ENCODE measurements at regions not wholly inside any gene's neighbourhood (a gene's known extent, or its start where the extent isn't known, plus 50 kb on each side); places are given as distances from the start of the nearest gene placed in this dataset.

DNA sequence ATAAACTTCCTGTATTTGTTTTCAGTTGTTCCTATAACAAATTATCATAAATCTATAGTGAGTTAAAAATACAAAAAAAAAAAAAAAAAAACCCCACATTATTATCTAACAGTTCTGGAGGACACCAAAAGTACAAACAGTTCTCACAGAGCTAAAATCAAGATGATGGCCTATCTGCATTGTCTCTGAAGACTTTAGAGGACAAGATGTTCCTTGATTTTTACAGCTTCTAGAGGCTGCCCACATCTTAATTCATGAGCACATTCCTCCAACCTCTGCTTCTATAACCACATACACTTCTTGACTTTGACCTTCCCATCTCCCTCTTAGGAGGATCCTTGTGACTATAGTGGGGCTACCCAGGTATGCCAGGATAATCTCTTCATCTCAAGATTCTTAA lies 806.1 kb downstream of the LTN1 start:
- DNase-seq (ENCODE audit: extremely low read depth, low read depth) = no peak
- TF ChIP-seq, protein P1, sequence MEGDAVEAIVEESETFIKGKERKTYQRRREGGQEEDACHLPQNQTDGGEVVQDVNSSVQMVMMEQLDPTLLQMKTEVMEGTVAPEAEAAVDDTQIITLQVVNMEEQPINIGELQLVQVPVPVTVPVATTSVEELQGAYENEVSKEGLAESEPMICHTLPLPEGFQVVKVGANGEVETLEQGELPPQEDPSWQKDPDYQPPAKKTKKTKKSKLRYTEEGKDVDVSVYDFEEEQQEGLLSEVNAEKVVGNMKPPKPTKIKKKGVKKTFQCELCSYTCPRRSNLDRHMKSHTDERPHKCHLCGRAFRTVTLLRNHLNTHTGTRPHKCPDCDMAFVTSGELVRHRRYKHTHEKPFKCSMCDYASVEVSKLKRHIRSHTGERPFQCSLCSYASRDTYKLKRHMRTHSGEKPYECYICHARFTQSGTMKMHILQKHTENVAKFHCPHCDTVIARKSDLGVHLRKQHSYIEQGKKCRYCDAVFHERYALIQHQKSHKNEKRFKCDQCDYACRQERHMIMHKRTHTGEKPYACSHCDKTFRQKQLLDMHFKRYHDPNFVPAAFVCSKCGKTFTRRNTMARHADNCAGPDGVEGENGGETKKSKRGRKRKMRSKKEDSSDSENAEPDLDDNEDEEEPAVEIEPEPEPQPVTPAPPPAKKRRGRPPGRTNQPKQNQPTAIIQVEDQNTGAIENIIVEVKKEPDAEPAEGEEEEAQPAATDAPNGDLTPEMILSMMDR (IDR thresholded peaks at IDR 0.05; ENCODE audit: low read depth, low read length, missing control alignments) = no peak
- H3K4me3 ChIP-seq (replicated peaks; ENCODE audit: low read depth, low read length) = no peak overlapping the region

DNA sequence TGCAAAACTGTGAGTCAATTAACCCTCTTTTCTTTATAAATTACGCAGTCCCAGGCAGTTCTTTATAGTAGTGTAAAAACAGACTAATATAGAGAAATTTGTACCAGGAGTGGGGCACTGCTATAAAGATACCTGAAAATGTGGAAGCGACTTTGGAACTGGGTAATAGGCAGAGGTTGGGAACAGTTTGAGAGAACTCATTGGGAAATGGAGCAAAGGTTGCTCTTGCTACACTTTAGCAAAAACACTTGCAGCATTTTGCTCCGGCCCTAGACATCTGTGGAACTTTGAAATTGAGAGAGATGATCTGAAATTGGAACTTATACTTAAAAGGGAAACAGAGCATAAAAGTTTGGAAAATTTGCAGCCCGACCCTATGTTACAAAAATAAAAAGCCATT lies 810.9 kb downstream of the LTN1 start:
- no peak overlapping the region for H3K4me3 ChIP-seq (replicated peaks; ENCODE audit: low read depth, low read length)
- TF ChIP-seq, protein P1 (IDR thresholded peaks at IDR 0.05; ENCODE audit: low read depth, low read length, missing control alignments) = no peak

DNA sequence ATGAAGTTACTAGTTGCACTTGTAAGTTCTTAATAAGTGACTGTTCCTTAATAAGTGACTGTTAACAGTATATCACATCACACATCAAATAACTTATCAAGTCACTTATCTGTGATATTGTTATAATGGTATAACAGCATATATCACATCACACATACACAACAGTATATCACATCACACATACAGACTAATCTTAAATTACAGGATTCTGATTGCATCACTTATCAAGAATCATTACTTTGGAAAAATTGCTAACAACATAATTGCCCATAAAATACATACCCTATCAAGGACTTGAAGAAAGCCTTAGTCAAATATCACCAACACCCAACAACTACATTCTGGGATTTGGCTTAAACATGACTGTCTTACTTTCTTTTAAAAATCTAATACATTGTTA lies 813.5 kb downstream of the LTN1 start:
- no peak overlapping the region for H3K4me3 ChIP-seq (replicated peaks; ENCODE audit: low read depth, low read length)
- no peak for DNase-seq (ENCODE audit: extremely low read depth, low read depth)
- TF ChIP-seq, protein P1 (IDR thresholded peaks at IDR 0.05; ENCODE audit: low read depth, low read length, missing control alignments) = no peak

More for the DNA sequence above, 810.9 kb downstream of the LTN1 start:
- DNase-seq (ENCODE audit: extremely low read depth, low read depth) = no peak

DNA sequence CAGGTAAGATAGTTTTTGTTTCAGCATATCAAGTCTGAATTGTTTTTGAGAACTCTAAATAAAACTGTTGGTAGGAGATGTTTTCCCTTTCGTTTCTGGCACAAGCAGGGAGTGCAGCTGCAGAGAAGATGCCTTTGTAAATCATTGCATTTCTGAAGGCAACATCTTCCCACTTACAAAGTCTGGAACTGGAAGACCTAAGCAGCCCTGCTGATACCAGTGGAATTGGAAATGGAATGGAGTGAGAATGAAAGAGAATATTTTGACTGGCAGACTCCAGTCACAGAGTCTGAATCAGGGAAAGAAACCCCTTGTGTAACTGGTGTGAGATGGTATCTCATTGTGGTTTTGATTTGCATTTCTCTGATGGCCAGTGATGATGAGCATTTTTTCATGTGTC lies 815.6 kb downstream of the LTN1 start:
- DNase-seq (ENCODE audit: extremely low read depth, low read depth) = no peak
- TF ChIP-seq, protein P1 (IDR thresholded peaks at IDR 0.05; ENCODE audit: low read depth, low read length, missing control alignments) = no peak
- H3K4me3 ChIP-seq (replicated peaks; ENCODE audit: low read depth, low read length) = no peak overlapping the region

DNA sequence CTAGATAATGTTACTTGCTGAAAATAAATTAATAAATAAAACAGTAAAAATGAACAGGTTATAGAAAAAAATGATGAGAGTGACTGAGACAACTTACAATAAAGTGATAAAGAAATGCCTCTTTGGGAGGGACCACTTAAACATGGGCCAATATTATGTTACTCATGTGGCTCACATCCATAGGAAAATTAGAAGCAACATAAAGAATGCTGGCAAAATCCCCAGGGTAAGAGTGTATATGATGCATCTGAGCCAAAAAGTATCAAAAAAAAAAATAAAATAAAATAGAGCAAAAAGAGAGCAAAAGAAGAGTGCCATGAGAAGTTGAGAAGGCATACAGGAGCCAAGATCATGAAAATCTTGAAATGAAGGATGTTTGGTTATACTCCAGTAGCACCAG lies 818.0 kb downstream of the LTN1 start:
- DNase-seq (ENCODE audit: extremely low read depth, low read depth) = no peak
- no peak overlapping the region for H3K4me3 ChIP-seq (replicated peaks; ENCODE audit: low read depth, low read length)
- TF ChIP-seq, protein P1 (IDR thresholded peaks at IDR 0.05; ENCODE audit: low read depth, low read length, missing control alignments) = no peak

DNA sequence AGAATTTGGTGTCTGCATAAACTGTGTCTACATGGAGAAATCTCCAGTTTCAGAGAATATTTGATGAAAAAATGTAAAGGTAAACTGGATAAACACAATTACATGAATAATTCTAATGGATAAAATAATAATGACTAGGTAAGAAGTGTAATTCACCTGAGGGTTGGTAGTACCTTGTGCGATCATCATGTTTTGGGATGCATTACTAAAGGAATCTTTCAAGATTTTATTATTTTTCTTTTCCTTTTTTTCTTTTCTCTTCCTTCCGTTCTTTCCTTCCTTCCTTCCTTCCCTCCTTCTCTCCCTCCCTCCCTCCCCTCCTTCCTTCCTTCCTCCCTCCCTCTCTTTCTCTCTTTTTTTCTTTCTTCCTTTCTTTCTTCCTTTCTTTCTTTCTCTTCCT lies 818.7 kb downstream of the LTN1 start:
- no peak for DNase-seq (ENCODE audit: extremely low read depth, low read depth)
- no peak overlapping the region for H3K4me3 ChIP-seq (replicated peaks; ENCODE audit: low read depth, low read length)
- TF ChIP-seq, protein P1 (IDR thresholded peaks at IDR 0.05; ENCODE audit: low read depth, low read length, missing control alignments) = no peak

DNA sequence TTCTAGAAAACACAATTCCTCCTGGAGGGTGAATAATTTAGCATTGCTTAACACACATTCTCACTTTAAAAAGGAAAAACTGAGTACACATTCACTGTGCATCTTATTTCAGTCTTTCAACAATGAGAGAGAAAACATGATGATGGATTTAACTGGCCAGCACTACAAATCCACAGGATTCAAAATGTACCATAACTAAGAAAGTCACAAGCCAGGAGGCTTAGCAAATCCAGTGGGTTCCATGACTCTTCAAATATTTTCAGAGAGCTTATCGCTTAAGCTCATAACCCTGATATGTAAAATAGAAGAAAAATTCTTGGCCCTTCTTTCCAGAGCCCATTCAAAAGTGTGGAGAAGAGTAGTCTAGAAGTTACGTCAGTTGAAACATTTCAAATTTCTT lies 820.3 kb downstream of the LTN1 start:
- TF ChIP-seq, protein P1 (IDR thresholded peaks at IDR 0.05; ENCODE audit: low read depth, low read length, missing control alignments) = no peak
- DNase-seq (ENCODE audit: extremely low read depth, low read depth) = no peak
- no peak overlapping the region for H3K4me3 ChIP-seq (replicated peaks; ENCODE audit: low read depth, low read length)

Data from HFF-Myc (cell line).